ENCODE measurements at regions not wholly inside any gene's neighbourhood (a gene's known extent, or its start where the extent isn't known, plus 50 kb on each side); places are given as distances from the start of the nearest gene placed in this dataset.

DNA sequence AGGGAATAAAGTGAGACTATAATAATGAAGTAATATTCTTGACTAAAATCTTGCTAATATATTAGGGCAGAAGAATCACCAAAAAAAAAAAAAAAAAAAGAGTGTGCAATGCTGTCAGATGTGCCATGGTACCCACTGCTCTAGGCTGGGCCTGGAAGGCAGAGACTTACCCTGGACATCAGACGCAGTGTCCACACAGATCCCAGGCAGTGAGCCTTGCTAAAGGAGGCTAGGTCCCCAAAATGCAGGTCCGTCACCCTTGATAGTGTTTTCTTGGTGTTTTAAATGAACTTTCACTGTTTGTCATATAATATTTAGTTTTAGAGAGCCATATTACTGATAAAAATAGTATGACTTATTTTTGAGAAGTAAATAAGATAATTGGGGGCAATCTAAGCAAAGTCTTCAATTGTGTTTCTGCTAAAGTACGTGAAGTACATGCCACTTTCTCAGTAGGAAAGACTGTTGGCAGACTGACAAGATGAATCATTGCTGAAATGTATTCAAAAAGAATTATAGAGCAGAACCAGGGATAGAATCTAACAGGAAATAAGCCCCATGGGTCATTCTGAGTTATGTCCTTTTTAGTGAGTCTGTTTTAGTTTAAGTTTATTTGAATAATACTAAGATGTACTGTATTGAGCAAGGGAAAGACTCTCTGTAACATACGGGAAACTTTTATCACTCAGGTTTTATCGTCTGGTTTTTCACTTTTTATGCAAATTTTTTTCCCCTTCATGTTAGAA lies 74.6 kb upstream of the PDC start:
- DNase-seq (ENCODE audit: low read depth, low spot score) = no peak
- BruUV-seq (replicated peaks) = no TSS peak
- no peak overlapping the region for H2AFZ ChIP-seq (ENCODE audit: low read depth, low read length, poor library complexity, severe bottlenecking)
- ChIA-PET RAD21 (ENCODE audit: low non-redundant PET in 1 of 2, low total read pairs in 2 of 2, uncharacterized antibody in 2 of 2, unreplicated experiment in 2 of 2) (no interaction called here), POLR2A (no interaction called here), CTCF (no interaction called here)
- no peak overlapping the region for H3K4me3 ChIP-seq (replicated peaks in 1 of 2; ENCODE audit: low read depth in 1 of 2, low read length in 2 of 2)
- ATAC-seq = no peak
- no peaks in the 10 kb centered on the region for H3K9me3 ChIP-seq (ENCODE audit: control insufficient read depth in 1 of 2, insufficient read depth in 1 of 2, low read depth in 1 of 2, low read length in 2 of 2)
- 0 out of 2 replicates have a peak, but pooled peaks cover 2% of the 10 kb centered on the region for H3K9me2 ChIP-seq (ENCODE audit: insufficient read depth)
- H3K27me3 ChIP-seq (ENCODE audit: insufficient read depth, low read length) = no peaks in the 10 kb centered on the region
- TF ChIP-seq, protein P1, sequence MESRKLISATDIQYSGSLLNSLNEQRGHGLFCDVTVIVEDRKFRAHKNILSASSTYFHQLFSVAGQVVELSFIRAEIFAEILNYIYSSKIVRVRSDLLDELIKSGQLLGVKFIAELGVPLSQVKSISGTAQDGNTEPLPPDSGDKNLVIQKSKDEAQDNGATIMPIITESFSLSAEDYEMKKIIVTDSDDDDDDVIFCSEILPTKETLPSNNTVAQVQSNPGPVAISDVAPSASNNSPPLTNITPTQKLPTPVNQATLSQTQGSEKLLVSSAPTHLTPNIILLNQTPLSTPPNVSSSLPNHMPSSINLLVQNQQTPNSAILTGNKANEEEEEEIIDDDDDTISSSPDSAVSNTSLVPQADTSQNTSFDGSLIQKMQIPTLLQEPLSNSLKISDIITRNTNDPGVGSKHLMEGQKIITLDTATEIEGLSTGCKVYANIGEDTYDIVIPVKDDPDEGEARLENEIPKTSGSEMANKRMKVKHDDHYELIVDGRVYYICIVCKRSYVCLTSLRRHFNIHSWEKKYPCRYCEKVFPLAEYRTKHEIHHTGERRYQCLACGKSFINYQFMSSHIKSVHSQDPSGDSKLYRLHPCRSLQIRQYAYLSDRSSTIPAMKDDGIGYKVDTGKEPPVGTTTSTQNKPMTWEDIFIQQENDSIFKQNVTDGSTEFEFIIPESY (IDR thresholded peaks at IDR 0.05; ENCODE audit: extremely low read depth, insufficient replicate concordance, low read length) = no peak
- TF ChIP-seq SIN3A (IDR thresholded peaks at IDR 0.05; ENCODE audit: low read depth) (no peak), EZH2 (IDR thresholded peaks at IDR 0.05) (no peak), ZNF274 (IDR thresholded peaks at IDR 0.05; ENCODE audit: low read depth, low read length) (no peak), SP1 (IDR thresholded peaks at IDR 0.05; ENCODE audit: low read depth) (no peak), TCF7L2 (IDR thresholded peaks at IDR 0.05; ENCODE audit: borderline replicate concordance, extremely low read depth, insufficient read depth, insufficient read length) (no peak), EZH2phosphoT487 (IDR thresholded peaks at IDR 0.05; ENCODE audit: borderline replicate concordance) (no peak), JUND (IDR thresholded peaks at IDR 0.05) (no peak), POLR2AphosphoS5 (IDR thresholded peaks at IDR 0.05; ENCODE audit: low read depth, low read length) (no peak), FOSL1 (IDR thresholded peaks at IDR 0.05; ENCODE audit: low read depth) (no peak), ZFX (IDR thresholded peaks at IDR 0.05) (no peak), YY1 (IDR thresholded peaks at IDR 0.05; ENCODE audit: extremely low read depth, insufficient replicate concordance, low read depth, low read length) (no peak), CEBPB (IDR thresholded peaks at IDR 0.05; ENCODE audit: low read depth) (no peak), POLR2A (IDR thresholded peaks at IDR 0.05; ENCODE audit: borderline replicate concordance, extremely low read depth, insufficient read depth, insufficient read length) (no peak), SRF (IDR thresholded peaks at IDR 0.05; ENCODE audit: low read depth) (no peak), CTCF (IDR thresholded peaks at IDR 0.05 in 2 of 3, conservative IDR thresholded peaks at IDR 0.05 in 1 of 3; ENCODE audit: borderline replicate concordance in 1 of 3, insufficient read depth in 1 of 3, low read depth in 2 of 3, low read length in 2 of 3) (no peak), EGR1 (IDR thresholded peaks at IDR 0.05; ENCODE audit: low read depth) (no peak)
- TF ChIP-seq, protein P2, sequence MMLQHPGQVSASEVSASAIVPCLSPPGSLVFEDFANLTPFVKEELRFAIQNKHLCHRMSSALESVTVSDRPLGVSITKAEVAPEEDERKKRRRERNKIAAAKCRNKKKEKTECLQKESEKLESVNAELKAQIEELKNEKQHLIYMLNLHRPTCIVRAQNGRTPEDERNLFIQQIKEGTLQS (IDR thresholded peaks at IDR 0.05) = no peak
- TF ChIP-seq, protein P3, sequence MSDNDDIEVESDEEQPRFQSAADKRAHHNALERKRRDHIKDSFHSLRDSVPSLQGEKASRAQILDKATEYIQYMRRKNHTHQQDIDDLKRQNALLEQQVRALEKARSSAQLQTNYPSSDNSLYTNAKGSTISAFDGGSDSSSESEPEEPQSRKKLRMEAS (IDR thresholded peaks at IDR 0.05) = no peak
- TF ChIP-seq, protein P4, sequence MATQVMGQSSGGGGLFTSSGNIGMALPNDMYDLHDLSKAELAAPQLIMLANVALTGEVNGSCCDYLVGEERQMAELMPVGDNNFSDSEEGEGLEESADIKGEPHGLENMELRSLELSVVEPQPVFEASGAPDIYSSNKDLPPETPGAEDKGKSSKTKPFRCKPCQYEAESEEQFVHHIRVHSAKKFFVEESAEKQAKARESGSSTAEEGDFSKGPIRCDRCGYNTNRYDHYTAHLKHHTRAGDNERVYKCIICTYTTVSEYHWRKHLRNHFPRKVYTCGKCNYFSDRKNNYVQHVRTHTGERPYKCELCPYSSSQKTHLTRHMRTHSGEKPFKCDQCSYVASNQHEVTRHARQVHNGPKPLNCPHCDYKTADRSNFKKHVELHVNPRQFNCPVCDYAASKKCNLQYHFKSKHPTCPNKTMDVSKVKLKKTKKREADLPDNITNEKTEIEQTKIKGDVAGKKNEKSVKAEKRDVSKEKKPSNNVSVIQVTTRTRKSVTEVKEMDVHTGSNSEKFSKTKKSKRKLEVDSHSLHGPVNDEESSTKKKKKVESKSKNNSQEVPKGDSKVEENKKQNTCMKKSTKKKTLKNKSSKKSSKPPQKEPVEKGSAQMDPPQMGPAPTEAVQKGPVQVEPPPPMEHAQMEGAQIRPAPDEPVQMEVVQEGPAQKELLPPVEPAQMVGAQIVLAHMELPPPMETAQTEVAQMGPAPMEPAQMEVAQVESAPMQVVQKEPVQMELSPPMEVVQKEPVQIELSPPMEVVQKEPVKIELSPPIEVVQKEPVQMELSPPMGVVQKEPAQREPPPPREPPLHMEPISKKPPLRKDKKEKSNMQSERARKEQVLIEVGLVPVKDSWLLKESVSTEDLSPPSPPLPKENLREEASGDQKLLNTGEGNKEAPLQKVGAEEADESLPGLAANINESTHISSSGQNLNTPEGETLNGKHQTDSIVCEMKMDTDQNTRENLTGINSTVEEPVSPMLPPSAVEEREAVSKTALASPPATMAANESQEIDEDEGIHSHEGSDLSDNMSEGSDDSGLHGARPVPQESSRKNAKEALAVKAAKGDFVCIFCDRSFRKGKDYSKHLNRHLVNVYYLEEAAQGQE (IDR thresholded peaks at IDR 0.05; ENCODE audit: low read depth) = no peak
- H3K9ac ChIP-seq (ENCODE audit: low read length) = no peak overlapping the region
- no peak overlapping the region for H3K27ac ChIP-seq (ENCODE audit: low read depth, low read length)
- intact Hi-C loops (cut with micrococcal nuclease) = no loop called here
- no peaks in the 10 kb centered on the region for H4K20me1 ChIP-seq (ENCODE audit: insufficient read depth)
- H3K36me3 ChIP-seq (ENCODE audit: control insufficient read depth in 1 of 2, insufficient read depth in 2 of 2, low read length in 2 of 2) = no peaks in the 10 kb centered on the region
- no peak overlapping the region for H3K4me2 ChIP-seq (ENCODE audit: low read length)
- no peaks in the 10 kb centered on the region for H3K4me1 ChIP-seq (ENCODE audit: control insufficient read depth in 1 of 2, insufficient read depth in 2 of 2, low read length in 2 of 2)
- no peaks in the 10 kb centered on the region for H3K79me2 ChIP-seq (ENCODE audit: insufficient read depth, low read length)

Measured in HCT116 (cell line).